Retinal pigment epithelial cell (primary cell): ENCODE measurements at regions not wholly inside any gene's neighbourhood (a gene's known extent, or its start where the extent isn't known, plus 50 kb on each side); places are given as distances from the start of the nearest gene placed in this dataset.

Experiments used
- DNase-seq: peaks from one replicate; pipeline ENCODE4 v3.0.0-alpha.2; 2010; ENCODE audit warnings: low read depth
- H3K4me3 ChIP-seq: 2 replicates; pipeline ENCODE4 v1.5.1; 2011; ENCODE audit warnings: mild to moderate bottlenecking, low read length, control low read depth, moderate library complexity
- TF ChIP-seq, protein P1 (sequence below): conservative IDR thresholded peaks from 2 replicates; pipeline ENCODE4 v1.5.1; 2011; ENCODE audit warnings: low read depth, low read length, control low read depth, inconsistent platforms

DNA sequence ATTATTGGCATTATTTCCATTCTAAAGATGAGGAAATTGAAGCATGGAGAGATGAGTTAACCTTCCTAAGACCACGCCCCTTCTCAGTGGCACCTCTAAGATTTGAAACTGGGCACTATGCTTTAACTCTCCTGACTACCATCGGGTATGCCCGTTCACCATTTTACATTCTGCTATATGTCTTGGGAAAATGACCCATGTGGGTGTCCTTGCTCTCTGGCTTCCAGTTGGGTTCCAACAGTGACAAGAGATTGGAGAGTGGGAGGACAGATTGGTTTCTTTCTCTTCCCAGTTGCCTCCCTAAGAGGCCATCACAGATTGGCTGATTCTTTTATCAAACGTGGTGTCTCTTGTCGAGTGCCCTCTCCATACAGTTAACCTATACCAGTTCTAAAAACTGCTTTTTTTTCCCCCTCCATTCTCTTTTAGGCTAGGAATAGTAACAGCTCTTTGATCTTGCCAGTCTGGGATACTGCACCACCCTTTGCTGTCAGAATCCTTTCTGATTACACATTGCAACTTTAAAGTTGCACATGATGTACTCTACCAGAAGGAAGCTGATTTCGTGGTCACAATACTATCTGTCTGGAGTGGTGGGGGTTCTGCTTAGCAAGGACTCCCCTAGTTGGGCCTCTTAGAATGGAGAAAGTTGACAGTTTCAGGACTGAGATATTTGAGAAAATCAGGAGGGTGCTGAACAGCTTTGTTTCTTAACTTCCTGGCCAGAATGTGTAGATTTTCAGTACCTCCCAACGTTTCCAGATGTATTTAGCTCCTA is 88.0 kb upstream of the ELOVL5 start:
- no peak overlapping the region for H3K4me3 ChIP-seq
- TF ChIP-seq, protein P1, sequence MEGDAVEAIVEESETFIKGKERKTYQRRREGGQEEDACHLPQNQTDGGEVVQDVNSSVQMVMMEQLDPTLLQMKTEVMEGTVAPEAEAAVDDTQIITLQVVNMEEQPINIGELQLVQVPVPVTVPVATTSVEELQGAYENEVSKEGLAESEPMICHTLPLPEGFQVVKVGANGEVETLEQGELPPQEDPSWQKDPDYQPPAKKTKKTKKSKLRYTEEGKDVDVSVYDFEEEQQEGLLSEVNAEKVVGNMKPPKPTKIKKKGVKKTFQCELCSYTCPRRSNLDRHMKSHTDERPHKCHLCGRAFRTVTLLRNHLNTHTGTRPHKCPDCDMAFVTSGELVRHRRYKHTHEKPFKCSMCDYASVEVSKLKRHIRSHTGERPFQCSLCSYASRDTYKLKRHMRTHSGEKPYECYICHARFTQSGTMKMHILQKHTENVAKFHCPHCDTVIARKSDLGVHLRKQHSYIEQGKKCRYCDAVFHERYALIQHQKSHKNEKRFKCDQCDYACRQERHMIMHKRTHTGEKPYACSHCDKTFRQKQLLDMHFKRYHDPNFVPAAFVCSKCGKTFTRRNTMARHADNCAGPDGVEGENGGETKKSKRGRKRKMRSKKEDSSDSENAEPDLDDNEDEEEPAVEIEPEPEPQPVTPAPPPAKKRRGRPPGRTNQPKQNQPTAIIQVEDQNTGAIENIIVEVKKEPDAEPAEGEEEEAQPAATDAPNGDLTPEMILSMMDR = no peak
- no peak for DNase-seq

DNA sequence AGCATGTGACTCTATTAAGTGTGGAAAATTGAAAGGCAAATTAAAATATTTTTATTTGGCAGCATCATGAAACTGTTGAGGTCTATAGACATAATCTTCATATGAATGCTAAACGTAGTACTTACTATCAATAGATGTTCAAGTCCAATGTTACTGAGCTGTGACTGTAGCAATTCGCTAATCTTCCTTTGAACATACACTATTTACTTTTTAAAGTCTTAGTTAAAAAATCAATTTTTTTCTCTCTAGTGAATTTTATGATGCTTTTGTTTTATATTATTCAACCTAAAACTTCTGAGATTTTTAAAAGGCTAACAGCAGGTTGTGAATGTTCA is 85.2 kb upstream of the ELOVL5 start:
- peak; percentile 60 for DNase-seq
- no peak overlapping the region for H3K4me3 ChIP-seq
- TF ChIP-seq, protein P1 = no peak

- TF ChIP-seq, protein P1 = no peak
- DNase-seq = no peak
- no peak overlapping the region for H3K4me3 ChIP-seq
These were observed 84.7 kb upstream of the ELOVL5 start for GRCh38 chr6:53433261-53433950.

DNA sequence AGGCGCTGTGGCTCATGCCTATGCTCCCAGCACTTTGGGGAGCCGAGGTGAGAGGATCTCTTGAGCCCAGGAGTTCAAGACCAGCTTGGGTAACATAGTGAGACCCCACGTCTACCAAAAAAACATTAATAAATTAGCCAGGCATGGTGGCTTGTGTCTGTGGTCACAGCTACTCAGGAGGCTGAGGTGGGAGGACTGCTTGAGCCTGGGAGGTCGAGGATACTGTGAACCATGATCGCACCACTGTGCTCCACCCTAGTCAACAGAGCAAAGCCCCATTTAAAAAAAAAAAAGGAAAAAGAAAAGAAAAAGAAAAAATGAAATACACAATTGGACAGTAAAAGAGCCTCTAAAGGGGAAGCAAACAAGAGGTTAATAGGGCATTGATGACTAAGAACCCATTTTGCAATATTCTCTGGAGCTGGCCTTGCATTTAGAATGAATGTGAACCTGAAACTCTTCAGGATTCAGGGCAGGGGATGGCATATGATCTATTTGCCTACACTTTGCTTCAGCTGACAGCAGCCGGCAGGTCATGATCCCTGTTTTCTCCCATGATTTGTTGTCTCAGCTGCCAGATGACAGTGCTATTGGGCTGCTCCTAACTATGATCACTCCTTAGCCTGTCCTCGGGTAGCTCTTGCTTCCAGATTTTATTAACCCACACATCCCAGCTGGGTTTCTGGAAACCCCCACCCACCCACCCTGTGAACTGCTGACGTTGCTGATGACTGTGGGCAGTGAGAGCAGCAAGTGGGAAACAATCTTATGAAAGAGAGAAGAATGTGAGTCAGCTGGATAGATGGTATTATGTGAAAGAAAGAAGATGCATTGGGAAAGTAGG is 83.8 kb upstream of the ELOVL5 start:
- no peak overlapping the region for H3K4me3 ChIP-seq
- TF ChIP-seq, protein P1 = no peak
- DNase-seq = peak; percentile 70

- DNase-seq = no peak
- H3K4me3 ChIP-seq = no peak overlapping the region
- TF ChIP-seq, protein P1 = no peak
These were observed 83.0 kb upstream of the ELOVL5 start for GRCh38 chr6:53431704-53432103.

DNA sequence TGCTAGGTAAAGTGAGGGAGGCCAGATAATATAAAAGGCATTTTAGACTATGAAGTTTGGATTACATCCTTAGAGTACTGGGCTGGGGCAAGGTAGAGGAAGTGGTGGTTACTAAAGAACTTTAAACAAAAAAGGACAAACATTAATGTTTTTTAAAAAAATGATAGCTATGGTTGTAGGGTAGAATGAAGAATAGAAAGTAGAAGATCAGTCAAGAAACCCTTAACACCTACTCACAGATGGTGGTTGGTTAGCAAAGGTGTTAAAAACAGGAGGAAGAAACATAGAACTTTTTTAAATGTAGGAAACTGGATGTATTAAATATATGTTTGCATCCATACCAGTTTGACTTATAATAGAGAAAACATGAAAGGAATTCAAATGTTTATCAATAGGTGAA is 80.7 kb upstream of the ELOVL5 start:
- TF ChIP-seq, protein P1 = no peak
- no peak overlapping the region for H3K4me3 ChIP-seq
- no peak for DNase-seq
